ENCODE measurements at regions not wholly inside any gene's neighbourhood (a gene's known extent, or its start where the extent isn't known, plus 50 kb on each side); places are given as distances from the start of the nearest gene placed in this dataset.

GRCh38 chr2:120921457-120921856 is 185.8 kb downstream of the GLI2 start:
- DNase-seq: no peak

GRCh38 chr2:120922571-120923332 is 187.1 kb downstream of the GLI2 start:
- no peak for DNase-seq

- DNase-seq: no peak
Measured at GRCh38 chr2:120923426-120923825, 187.8 kb downstream of the GLI2 start.

DNA sequence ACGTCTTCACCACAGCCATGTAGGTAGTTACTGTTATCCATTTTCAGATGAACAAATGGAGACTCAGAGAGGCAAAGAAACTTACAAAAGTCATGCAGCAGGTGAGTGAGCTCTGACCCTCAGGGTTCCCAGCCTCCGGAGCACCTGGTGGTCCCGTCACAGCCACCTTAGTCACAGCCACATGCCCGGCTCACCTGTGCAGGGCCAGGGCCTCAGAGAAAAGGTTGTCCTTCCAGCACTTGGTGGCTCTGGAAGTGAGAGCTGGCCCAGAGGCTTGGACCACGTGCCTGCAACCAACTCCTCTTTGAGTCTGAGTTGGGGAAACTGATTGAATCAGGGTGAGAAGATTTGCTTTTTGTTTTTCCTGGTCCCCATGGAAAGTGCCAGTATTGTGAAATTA is 189.3 kb downstream of the GLI2 start:
- DNase-seq: no peak

DNA sequence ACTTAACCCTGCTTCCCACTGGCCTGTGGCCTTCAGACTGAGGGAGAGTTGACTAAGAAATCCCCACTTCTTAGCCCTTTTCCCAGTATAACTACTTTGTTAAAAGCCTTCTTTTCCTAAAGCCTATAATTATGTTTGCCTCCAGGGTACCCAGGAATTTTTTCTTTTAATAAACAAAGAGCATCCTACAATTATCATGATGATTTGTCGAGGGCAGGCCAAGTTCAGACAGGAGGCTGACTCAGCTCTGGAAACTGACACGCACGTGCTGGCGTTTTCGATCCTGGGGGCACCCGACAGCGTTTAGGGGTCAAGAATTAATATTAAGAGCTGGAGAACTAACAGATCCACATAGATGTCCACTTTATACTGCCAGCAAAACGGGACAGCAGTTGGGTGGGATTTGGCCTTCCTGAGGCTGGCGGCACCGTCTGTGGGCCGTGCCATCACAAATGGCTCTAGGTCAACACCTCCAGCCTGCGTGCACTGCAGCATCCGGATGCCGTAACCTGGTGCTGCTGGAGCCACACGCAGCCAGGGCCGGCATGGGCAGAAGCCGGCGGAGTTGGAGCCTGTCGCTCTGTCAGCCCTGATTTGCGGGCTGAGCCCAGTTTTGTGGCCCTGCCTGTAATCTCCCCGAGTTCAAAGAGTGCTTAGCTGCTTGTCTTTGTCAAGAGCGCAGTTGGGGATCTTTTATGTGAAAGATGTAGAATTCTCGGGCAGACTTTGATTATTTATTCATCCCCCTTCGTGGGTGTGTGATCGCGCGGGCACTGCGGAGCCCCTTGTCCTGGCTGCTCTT is 191.0 kb downstream of the GLI2 start:
- DNase-seq: no peak

GRCh38 chr2:120927265-120927628 is 191.6 kb downstream of the GLI2 start:
- DNase-seq: no peak

GRCh38 chr2:120929829-120930228 is 194.2 kb downstream of the GLI2 start:
- no peak for DNase-seq

- DNase-seq: no peak
Measured at GRCh38 chr2:120930236-120930635, 194.6 kb downstream of the GLI2 start.

GRCh38 chr2:120930864-120931263 is 195.2 kb downstream of the GLI2 start:
- no peak for DNase-seq

DNA sequence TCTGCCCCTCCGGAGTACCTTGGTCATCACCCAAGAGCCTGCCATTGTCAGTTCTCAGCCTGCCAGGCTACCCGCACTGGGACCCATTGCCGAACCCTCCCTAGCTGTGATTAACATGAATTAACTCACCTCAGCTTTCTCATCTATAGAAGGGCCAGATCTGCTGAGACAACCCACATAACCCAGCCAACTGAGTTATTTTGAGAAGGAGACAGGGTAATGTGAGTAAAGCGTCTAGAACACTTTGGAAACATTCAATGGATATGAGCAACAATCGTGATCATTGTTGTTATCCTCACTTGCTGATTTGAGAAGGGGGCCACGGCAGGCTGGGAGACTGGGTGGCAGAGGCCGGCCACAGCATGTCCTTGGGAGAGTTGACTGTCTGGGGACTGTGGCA is 196.8 kb downstream of the GLI2 start:
- DNase-seq: no peak

- no peak for DNase-seq
Measured at GRCh38 chr2:120932881-120933280, 197.2 kb downstream of the GLI2 start.

DNA sequence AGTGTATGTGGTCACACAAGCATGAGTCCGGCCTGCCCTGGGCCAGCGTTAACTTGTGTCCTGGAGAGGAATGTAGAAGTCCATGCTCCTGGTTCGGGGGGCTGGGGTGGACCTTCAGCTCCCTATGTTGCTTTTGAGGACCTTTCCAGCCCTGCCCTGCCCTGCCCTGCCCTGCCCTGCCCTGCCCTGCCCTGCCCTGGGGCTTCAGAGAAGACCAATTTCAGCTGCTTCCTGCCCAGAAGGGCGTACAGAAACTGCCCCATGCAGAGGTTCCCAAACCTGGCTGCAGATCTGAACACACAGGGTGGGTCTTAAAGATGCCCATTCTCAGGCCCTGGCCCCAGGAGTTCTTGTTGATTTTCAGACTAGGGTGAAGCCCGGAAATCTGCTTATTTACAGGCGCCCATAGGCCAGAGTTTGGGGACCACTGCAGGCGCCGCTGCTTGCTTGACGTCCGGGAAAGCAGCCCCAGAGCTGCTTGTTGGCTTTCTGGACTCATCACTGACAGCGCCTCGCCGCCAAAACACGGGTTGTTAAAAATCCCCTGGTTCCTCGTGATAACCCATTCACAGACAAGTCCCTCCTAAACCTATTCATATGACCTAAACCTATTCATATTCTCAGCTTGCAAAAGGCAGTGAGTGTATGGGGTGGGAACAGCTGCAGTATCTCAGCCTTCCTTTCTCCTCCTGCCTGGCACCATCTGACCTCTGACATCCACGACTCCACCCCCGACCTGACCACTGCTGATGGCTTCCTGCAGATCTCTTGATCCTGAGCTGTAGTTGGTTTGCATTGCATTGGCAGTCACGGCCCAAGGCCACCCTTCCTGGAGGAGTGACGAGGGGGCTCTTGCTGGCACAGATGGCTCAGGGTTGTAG is 198.3 kb downstream of the GLI2 start:
- no peak for DNase-seq

- no peak for DNase-seq
Measured at GRCh38 chr2:120934574-120935338, 199.1 kb downstream of the GLI2 start.

DNA sequence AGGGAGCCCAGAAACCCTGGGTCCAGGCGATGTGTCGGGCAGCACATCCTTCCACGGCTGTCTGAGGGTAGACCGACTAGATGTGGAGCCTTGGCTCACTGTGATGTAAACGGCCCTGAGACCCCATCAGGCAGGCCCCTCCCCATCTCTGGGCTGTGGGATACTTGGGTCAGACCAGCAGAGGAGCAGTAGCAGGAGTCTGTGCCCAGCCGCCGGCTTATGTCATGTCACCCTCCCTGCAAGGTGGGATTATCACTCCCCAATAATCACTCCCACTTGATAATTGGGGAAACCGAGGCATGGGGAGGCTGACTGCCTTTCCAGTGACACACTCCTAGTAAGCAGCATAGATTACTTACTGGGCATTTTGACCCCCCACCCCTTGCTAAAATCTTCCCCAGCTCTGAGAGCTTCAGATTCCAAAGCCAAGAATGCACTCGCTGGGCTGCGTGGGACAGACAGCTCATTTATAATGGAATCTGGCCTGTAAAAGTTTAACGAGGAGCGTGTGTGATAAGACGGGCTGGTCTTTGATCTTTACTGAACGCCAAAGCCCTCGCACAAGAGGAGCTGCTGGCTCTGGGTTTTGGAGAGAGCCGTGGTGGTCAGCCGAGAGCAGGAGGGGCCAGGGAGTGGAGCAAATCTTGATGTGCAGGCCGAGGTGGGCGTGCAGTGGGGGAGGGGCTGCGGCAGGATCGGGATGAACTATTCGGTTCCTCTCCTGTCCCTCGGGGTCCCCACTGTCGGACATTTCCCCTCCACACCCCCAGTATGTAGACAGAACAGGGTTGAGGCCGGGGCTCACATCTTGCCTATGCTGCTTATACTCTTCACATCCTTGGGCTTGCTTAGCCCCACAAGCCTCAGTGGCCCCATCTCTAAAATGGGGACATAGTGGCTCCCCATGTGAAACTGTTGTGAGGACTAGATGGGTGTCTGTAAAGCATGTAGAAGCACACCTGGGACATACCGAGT is 200.0 kb downstream of the GLI2 start:
- no peak for DNase-seq

- DNase-seq: no peak
Measured at GRCh38 chr2:120936476-120937334, 201.0 kb downstream of the GLI2 start.

DNA sequence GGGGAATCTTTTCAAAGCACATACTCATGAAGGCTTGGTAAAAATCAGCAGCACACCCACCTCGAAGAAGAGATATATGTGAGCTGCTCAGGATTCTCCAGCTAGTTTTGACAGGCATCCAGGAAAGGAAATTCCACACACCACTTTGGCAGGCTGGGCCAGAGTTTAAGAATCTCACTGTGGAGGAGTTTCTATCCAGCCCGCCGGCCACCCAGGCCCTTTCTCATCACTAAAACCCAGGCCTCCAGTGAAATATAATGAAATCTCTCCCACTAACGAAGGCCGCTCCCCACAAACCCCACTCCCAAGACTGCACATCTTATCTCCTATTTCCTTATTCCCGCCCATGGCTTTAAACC is 202.0 kb downstream of the GLI2 start:
- DNase-seq: no peak

- no peak for DNase-seq
Measured at GRCh38 chr2:120938045-120938771, 202.5 kb downstream of the GLI2 start.

GRCh38 chr2:120939595-120940318 is 204.1 kb downstream of the GLI2 start:
- no peak for DNase-seq

DNA sequence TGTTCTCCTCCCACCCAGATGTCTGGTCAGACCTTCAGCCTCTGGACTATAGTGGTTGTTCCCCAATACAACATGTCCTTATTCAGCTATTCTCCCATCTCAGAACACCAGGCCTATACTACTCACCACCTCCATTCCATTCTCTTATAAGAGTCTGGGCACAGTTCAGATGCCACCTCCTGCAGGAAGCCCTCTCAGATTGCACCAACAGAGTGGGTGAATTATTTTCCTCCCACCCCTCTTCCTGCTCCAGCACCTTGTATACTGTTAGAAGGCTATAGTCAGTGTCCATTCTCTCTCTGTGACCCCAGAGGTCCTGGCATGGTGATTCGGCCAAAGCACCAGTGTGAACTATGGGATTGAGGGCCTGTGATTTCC is 204.6 kb downstream of the GLI2 start:
- DNase-seq: no peak
